ENCODE measurements at regions not wholly inside any gene's neighbourhood (a gene's known extent, or its start where the extent isn't known, plus 50 kb on each side); places are given as distances from the start of the nearest gene placed in this dataset.

- 65% methylated on average over 5 of the region's 8 CpGs for WGBS (ENCODE audit: insufficient coverage)
- Mint-ChIP-seq H3K4me3 (no peak overlapping the region), H3K27me3 (no peaks in the 10 kb centered on the region), H3K4me1 (no peaks in the 10 kb centered on the region), H3K9me3 (peaks cover 0 to 9% (median 5%) of the 10 kb centered on the region in 3 donors), H3K27ac (no peak overlapping the region), H3K36me3 (no peaks in the 10 kb centered on the region)
- ChIA-PET CTCF (no interaction called here), POLR2A (no interaction called here)
- Histone ChIP-seq H3K27me3 (replicated peaks in 1 of 2; ENCODE audit: control insufficient read depth in 2 of 2, extremely low read depth in 1 of 2, insufficient read depth in 2 of 2, low read length in 1 of 2) (no peaks in the 10 kb centered on the region), H3K27ac (ENCODE audit: low read length) (no peak overlapping the region), H3K4me1 (ENCODE audit: control insufficient read depth in 1 of 2, extremely low read depth in 1 of 2, insufficient read depth in 2 of 2, low read length in 2 of 2) (no peaks in the 10 kb centered on the region), H3K4me3 (ENCODE audit: control insufficient read depth in 1 of 2, extremely low read depth in 1 of 2, low read length in 1 of 2) (no peak overlapping the region), H3K36me3 (ENCODE audit: control insufficient read depth in 2 of 2, extremely low read depth in 1 of 2, insufficient read depth in 1 of 2, low read length in 1 of 2) (no peaks in the 10 kb centered on the region), H3K9me3 (no peaks in the 10 kb centered on the region)
- ATAC-seq (replicated peaks in 1 of 4) (no peak), DNase-seq (no peak)
Measured at GRCh38 chr9:28774433-28775235, 1201.4 kb upstream of the C9orf72 start.

GRCh38 chr9:28779243-28779642 is 1206.0 kb upstream of the C9orf72 start:
- Histone ChIP-seq H3K9me3 (no peaks in the 10 kb centered on the region), H3K36me3 (ENCODE audit: control insufficient read depth in 2 of 2, extremely low read depth in 1 of 2, insufficient read depth in 1 of 2, low read length in 1 of 2) (no peaks in the 10 kb centered on the region), H3K4me1 (ENCODE audit: control insufficient read depth in 1 of 2, extremely low read depth in 1 of 2, insufficient read depth in 2 of 2, low read length in 2 of 2) (no peaks in the 10 kb centered on the region), H3K27me3 (replicated peaks in 1 of 2; ENCODE audit: control insufficient read depth in 2 of 2, extremely low read depth in 1 of 2, insufficient read depth in 2 of 2, low read length in 1 of 2) (no peaks in the 10 kb centered on the region), H3K27ac (ENCODE audit: low read length) (no peak overlapping the region), H3K4me3 (ENCODE audit: control insufficient read depth in 1 of 2, extremely low read depth in 1 of 2, low read length in 1 of 2) (no peak overlapping the region)
- Mint-ChIP-seq H3K4me3 (no peak overlapping the region), H3K36me3 (no peaks in the 10 kb centered on the region), H3K27ac (no peak overlapping the region), H3K9me3 (peaks cover 0 to 9% (median 5%) of the 10 kb centered on the region in 3 donors), H3K27me3 (no peaks in the 10 kb centered on the region), H3K4me1 (no peaks in the 10 kb centered on the region)
- DNase-seq (no peak), ATAC-seq (replicated peaks in 1 of 4) (no peak)
- ChIA-PET POLR2A (no interaction called here), CTCF (no interaction called here)

GRCh38 chr9:28781481-28781880 is 1208.2 kb upstream of the C9orf72 start:
- no peaks in the 10 kb centered on the region for H3K27me3 ChIP-seq (replicated peaks in 1 of 2; ENCODE audit: control insufficient read depth in 2 of 2, extremely low read depth in 1 of 2, insufficient read depth in 2 of 2, low read length in 1 of 2)
- Mint-ChIP-seq H3K9me3 (peaks cover 0 to 9% (median 5%) of the 10 kb centered on the region in 3 donors), H3K27ac (no peak overlapping the region), H3K36me3 (no peaks in the 10 kb centered on the region), H3K4me1 (no peaks in the 10 kb centered on the region), H3K4me3 (no peak overlapping the region), H3K27me3 (no peaks in the 10 kb centered on the region)
- H3K9me3 ChIP-seq = no peaks in the 10 kb centered on the region
- DNase-seq = no peak
- H3K4me3 ChIP-seq (ENCODE audit: control insufficient read depth in 1 of 2, extremely low read depth in 1 of 2, low read length in 1 of 2) = no peak overlapping the region
- no peak for ATAC-seq (replicated peaks in 1 of 4)
- no peak overlapping the region for H3K27ac ChIP-seq (ENCODE audit: low read length)
- H3K36me3 ChIP-seq (ENCODE audit: control insufficient read depth in 2 of 2, extremely low read depth in 1 of 2, insufficient read depth in 1 of 2, low read length in 1 of 2) = no peaks in the 10 kb centered on the region
- no peaks in the 10 kb centered on the region for H3K4me1 ChIP-seq (ENCODE audit: control insufficient read depth in 1 of 2, extremely low read depth in 1 of 2, insufficient read depth in 2 of 2, low read length in 2 of 2)
- CTCF ChIA-PET = no interaction called here
- POLR2A ChIA-PET = no interaction called here

GRCh38 chr9:28782630-28783029 is 1209.3 kb upstream of the C9orf72 start:
- no peak overlapping the region for H3K27ac Mint-ChIP-seq
- no peak for DNase-seq
- Histone ChIP-seq H3K9me3 (no peaks in the 10 kb centered on the region), H3K4me3 (ENCODE audit: control insufficient read depth in 1 of 2, extremely low read depth in 1 of 2, low read length in 1 of 2) (no peak overlapping the region), H3K27ac (ENCODE audit: low read length) (no peak overlapping the region), H3K36me3 (ENCODE audit: control insufficient read depth in 2 of 2, extremely low read depth in 1 of 2, insufficient read depth in 1 of 2, low read length in 1 of 2) (no peaks in the 10 kb centered on the region), H3K4me1 (ENCODE audit: control insufficient read depth in 1 of 2, extremely low read depth in 1 of 2, insufficient read depth in 2 of 2, low read length in 2 of 2) (no peaks in the 10 kb centered on the region), H3K27me3 (replicated peaks in 1 of 2; ENCODE audit: control insufficient read depth in 2 of 2, extremely low read depth in 1 of 2, insufficient read depth in 2 of 2, low read length in 1 of 2) (no peaks in the 10 kb centered on the region)
- ATAC-seq (replicated peaks in 1 of 4) = no peak
- H3K9me3 Mint-ChIP-seq = peaks cover 0 to 4% (median 0%) of the 10 kb centered on the region in 3 donors
- ChIA-PET POLR2A (no interaction called here), CTCF (no interaction called here)
- H3K27me3 Mint-ChIP-seq = no peaks in the 10 kb centered on the region
- no peaks in the 10 kb centered on the region for H3K4me1 Mint-ChIP-seq
- no peaks in the 10 kb centered on the region for H3K36me3 Mint-ChIP-seq
- H3K4me3 Mint-ChIP-seq = no peak overlapping the region
- WGBS (ENCODE audit: insufficient coverage) = no CpG with 5 or more reads among the region's 1 CpG

- Mint-ChIP-seq H3K27ac (no peak overlapping the region), H3K4me3 (no peak overlapping the region), H3K27me3 (no peaks in the 10 kb centered on the region), H3K36me3 (no peaks in the 10 kb centered on the region), H3K9me3 (peaks cover 0 to 4% (median 0%) of the 10 kb centered on the region in 3 donors), H3K4me1 (no peaks in the 10 kb centered on the region)
- ChIA-PET CTCF (no interaction called here), POLR2A (no interaction called here)
- no peaks in the 10 kb centered on the region for H3K36me3 ChIP-seq (ENCODE audit: control insufficient read depth in 2 of 2, extremely low read depth in 1 of 2, insufficient read depth in 1 of 2, low read length in 1 of 2)
- no peak for ATAC-seq (replicated peaks in 1 of 4)
- H3K27me3 ChIP-seq (replicated peaks in 1 of 2; ENCODE audit: control insufficient read depth in 2 of 2, extremely low read depth in 1 of 2, insufficient read depth in 2 of 2, low read length in 1 of 2) = no peaks in the 10 kb centered on the region
- DNase-seq = no peak
- H3K4me3 ChIP-seq (ENCODE audit: control insufficient read depth in 1 of 2, extremely low read depth in 1 of 2, low read length in 1 of 2) = no peak overlapping the region
- no peak overlapping the region for H3K27ac ChIP-seq (ENCODE audit: low read length)
- H3K9me3 ChIP-seq = no peaks in the 10 kb centered on the region
- H3K4me1 ChIP-seq (ENCODE audit: control insufficient read depth in 1 of 2, extremely low read depth in 1 of 2, insufficient read depth in 2 of 2, low read length in 2 of 2) = no peaks in the 10 kb centered on the region
Measured at GRCh38 chr9:28792716-28793115, 1219.4 kb upstream of the C9orf72 start.

- Histone ChIP-seq H3K4me1 (ENCODE audit: control insufficient read depth in 1 of 2, extremely low read depth in 1 of 2, insufficient read depth in 2 of 2, low read length in 2 of 2) (no peaks in the 10 kb centered on the region), H3K36me3 (ENCODE audit: control insufficient read depth in 2 of 2, extremely low read depth in 1 of 2, insufficient read depth in 1 of 2, low read length in 1 of 2) (no peaks in the 10 kb centered on the region), H3K27me3 (replicated peaks in 1 of 2; ENCODE audit: control insufficient read depth in 2 of 2, extremely low read depth in 1 of 2, insufficient read depth in 2 of 2, low read length in 1 of 2) (no peaks in the 10 kb centered on the region), H3K4me3 (ENCODE audit: control insufficient read depth in 1 of 2, extremely low read depth in 1 of 2, low read length in 1 of 2) (no peak overlapping the region), H3K9me3 (no peaks in the 10 kb centered on the region), H3K27ac (ENCODE audit: low read length) (no peak overlapping the region)
- Mint-ChIP-seq H3K9me3 (no peaks in the 10 kb centered on the region), H3K36me3 (no peaks in the 10 kb centered on the region), H3K4me1 (no peaks in the 10 kb centered on the region), H3K27me3 (no peaks in the 10 kb centered on the region), H3K4me3 (no peak overlapping the region), H3K27ac (no peak overlapping the region)
- ChIA-PET CTCF (no interaction called here), POLR2A (no interaction called here)
- WGBS (ENCODE audit: insufficient coverage) = 86% methylated on average over 1 of the region's 3 CpGs
- ATAC-seq (replicated peaks in 1 of 4) (no peak), DNase-seq (no peak)
Measured at GRCh38 chr9:28799876-28800275, 1226.6 kb upstream of the C9orf72 start.

Measured in T-cell (primary cell).